H9 (cell line): ENCODE measurements at regions not wholly inside any gene's neighbourhood (a gene's known extent, or its start where the extent isn't known, plus 50 kb on each side); places are given as distances from the start of the nearest gene placed in this dataset.

Experiments
- DNase-seq: peaks from one replicate; pipeline ENCODE4 v3.0.0-alpha.2; 2017
- H2AFZ ChIP-seq: one replicate; pipeline ENCODE4 v1.6.1; 2013; ENCODE audit warnings: mild to moderate bottlenecking, low read length, control low read depth, moderate library complexity
- H2AK5ac ChIP-seq: 2 replicates; pipeline ENCODE4 v1.6.1; 2013; ENCODE audit warnings: low read length, control low read depth, mixed read lengths; ENCODE audit not compliant: insufficient read length
- H2BK120ac ChIP-seq: one replicate; pipeline ENCODE4 v1.6.1; 2013; ENCODE audit warnings: low read depth, mild to moderate bottlenecking, low read length, control low read depth, inconsistent platforms; ENCODE audit not compliant: poor library complexity, severe bottlenecking
- H2BK12ac ChIP-seq: 2 replicates; pipeline ENCODE4 v1.6.1; 2013; ENCODE audit warnings: low read length, control low read depth, mixed read lengths, low read depth; ENCODE audit not compliant: insufficient read length
- H2BK15ac ChIP-seq: 2 replicates; pipeline ENCODE4 v1.6.1; 2013; ENCODE audit warnings: low read depth, low read length, control low read depth
- H2BK20ac ChIP-seq: one replicate; pipeline ENCODE4 v1.6.1; 2013; ENCODE audit warnings: low read depth, mild to moderate bottlenecking, low read length, control low read depth, inconsistent platforms; ENCODE audit not compliant: poor library complexity, severe bottlenecking
- H2BK5ac ChIP-seq: 2 replicates; pipeline ENCODE4 v1.6.1; 2013; ENCODE audit warnings: low read length, control low read depth, mixed read lengths; ENCODE audit not compliant: insufficient read length
- H3K14ac ChIP-seq: 2 replicates; pipeline ENCODE4 v1.6.1; 2013; ENCODE audit warnings: low read length, control low read depth; ENCODE audit not compliant: insufficient read depth
- H3K18ac ChIP-seq: 2 replicates; pipeline ENCODE4 v1.6.1; 2013; ENCODE audit warnings: low read depth, mild to moderate bottlenecking, mixed read lengths, low read length, control low read depth; ENCODE audit not compliant: insufficient read length
- H3K23ac ChIP-seq: 2 replicates; pipeline ENCODE4 v1.6.1; 2013; ENCODE audit warnings: low read length, control low read depth, mixed read lengths, low read depth; ENCODE audit not compliant: insufficient read length
- H3K23me2 ChIP-seq: 2 replicates; pipeline ENCODE4 v1.6.1; 2013; ENCODE audit warnings: low read depth, mild to moderate bottlenecking, mixed read lengths, low read length, control low read depth; ENCODE audit not compliant: insufficient read length, poor library complexity, severe bottlenecking
- H3K27ac ChIP-seq: 2 replicates; pipeline ENCODE4 v1.5.1; 2013; ENCODE audit warnings: low read length, control low read depth, mixed read lengths, low read depth; ENCODE audit not compliant: insufficient read length
- H3K27me3 ChIP-seq: 2 replicates; pipeline ENCODE4 v1.6.1; 2013; ENCODE audit warnings: low read length, control low read depth, inconsistent platforms; ENCODE audit not compliant: insufficient read depth
- H3K4ac ChIP-seq: 2 replicates; pipeline ENCODE4 v1.6.1; 2013; ENCODE audit warnings: low read depth, mild to moderate bottlenecking, control low read depth, inconsistent platforms, low read length, moderate library complexity
- H3K4me1 ChIP-seq: 2 replicates; pipeline ENCODE4 v1.6.1; 2013; ENCODE audit warnings: low read length, control low read depth, inconsistent platforms; ENCODE audit not compliant: insufficient read depth
- H3K4me2 ChIP-seq: 2 replicates; pipeline ENCODE4 v1.6.1; 2013; ENCODE audit warnings: low read length, control low read depth, mixed read lengths; ENCODE audit not compliant: insufficient read length, insufficient read depth
- H3K56ac ChIP-seq: 2 replicates; pipeline ENCODE4 v1.6.1; 2013; ENCODE audit warnings: low read depth, mild to moderate bottlenecking, mixed read lengths, low read length, control low read depth; ENCODE audit not compliant: insufficient read length
- H3K79me1 ChIP-seq: 2 replicates; pipeline ENCODE4 v1.6.1; 2013; ENCODE audit warnings: low read depth, mild to moderate bottlenecking, moderate library complexity, low read length, control low read depth, inconsistent platforms; ENCODE audit not compliant: insufficient read depth, poor library complexity, severe bottlenecking
- H3K79me2 ChIP-seq: 2 replicates; pipeline ENCODE4 v1.6.1; 2013; ENCODE audit warnings: low read length, control low read depth, inconsistent platforms; ENCODE audit not compliant: insufficient read depth
- H3K9ac ChIP-seq: 2 replicates; pipeline ENCODE4 v1.6.1; 2013; ENCODE audit warnings: low read length, control low read depth, mixed read lengths; ENCODE audit not compliant: insufficient read length; ENCODE audit errors: extremely low read depth
- H3K9me3 ChIP-seq: one replicate; pipeline ENCODE4 v1.6.1; 2013; ENCODE audit warnings: low read depth, low read length, inconsistent platforms; ENCODE audit not compliant: control insufficient read depth
- H3T11ph ChIP-seq: one replicate; pipeline ENCODE4 v1.6.1; 2013; ENCODE audit warnings: mild to moderate bottlenecking, low read length, control low read depth, inconsistent platforms
- H4K20me1 ChIP-seq: one replicate; pipeline ENCODE4 v1.6.1; 2013; ENCODE audit not compliant: control insufficient read depth, insufficient read length, insufficient read depth
- H4K5ac ChIP-seq: 2 replicates; pipeline ENCODE4 v1.6.1; 2013; ENCODE audit warnings: low read depth, mild to moderate bottlenecking, mixed read lengths, low read length, control low read depth; ENCODE audit not compliant: insufficient read length
- H4K8ac ChIP-seq: replicated peaks from 2 replicates; pipeline ENCODE4 v1.6.1; 2013; ENCODE audit warnings: low read length, control low read depth, mixed read lengths, low read depth; ENCODE audit not compliant: insufficient read length
- H4K91ac ChIP-seq: 2 replicates; pipeline ENCODE4 v1.6.1; 2013; ENCODE audit warnings: low read depth, mild to moderate bottlenecking, moderate library complexity, mixed read lengths, low read length, control low read depth; ENCODE audit not compliant: insufficient read length
- H3K27ac Mint-ChIP-seq, 3 experiments: 2 replicates in 2 of 3; 3 replicates in 1 of 3; pipeline ENCODE4 v1.8.0; 2020 to 2021; ENCODE audit warnings: mixed read lengths in 3 of 3, mild to moderate bottlenecking in 1 of 3, moderate library complexity in 1 of 3
- H3K27me3 Mint-ChIP-seq: 2 replicates; pipeline ENCODE4 v1.8.0; 2021; ENCODE audit warnings: low read depth, mild to moderate bottlenecking, moderate library complexity, mixed read lengths
- H3K36me3 Mint-ChIP-seq, 3 experiments: 2 replicates in 2 of 3; 3 replicates in 1 of 3; pipeline ENCODE4 v1.8.0; 2020 to 2021; ENCODE audit warnings: low read depth in 3 of 3, mixed read lengths in 3 of 3; ENCODE audit not compliant: insufficient read depth in 1 of 3
- H3K4me1 Mint-ChIP-seq, 2 experiments: 2 replicates each; pipeline ENCODE4 v1.8.0; 2020; ENCODE audit warnings: mixed read lengths in 2 of 2
- H3K4me3 Mint-ChIP-seq, 2 experiments: 2 replicates in 1 of 2; 3 replicates in 1 of 2; pipeline ENCODE4 v1.8.0; 2020 to 2021; ENCODE audit warnings: mild to moderate bottlenecking in 2 of 2, mixed read lengths in 2 of 2, moderate library complexity in 1 of 2
- H3K9me3 Mint-ChIP-seq, 2 experiments: 2 replicates in 1 of 2; 3 replicates in 1 of 2; pipeline ENCODE4 v1.8.0; 2020; ENCODE audit warnings: mild to moderate bottlenecking in 2 of 2, mixed read lengths in 2 of 2, moderate library complexity in 1 of 2
- CTCF ChIP-seq: fragments of 200-600 bp; sonication (generic); conservative IDR thresholded peaks from 3 replicates; pipeline ENCODE4 v1.8.0; 2021; ENCODE audit warnings: antibody characterized with exemption, mild to moderate bottlenecking
- WGBS: extraction: QIAGEN DNeasy Blood & Tissue Kit; methylation state at CpG from one replicate; pipeline ENCODE4 v1.1.7; 2013; ENCODE audit warnings: missing lambda C conversion rate, low lambda C conversion rate, mixed read lengths; ENCODE audit not compliant: insufficient read length; ENCODE audit errors: extremely low coverage; 5-methylcytosine and 5-hydroxymethylcytosine counted together

DNA sequence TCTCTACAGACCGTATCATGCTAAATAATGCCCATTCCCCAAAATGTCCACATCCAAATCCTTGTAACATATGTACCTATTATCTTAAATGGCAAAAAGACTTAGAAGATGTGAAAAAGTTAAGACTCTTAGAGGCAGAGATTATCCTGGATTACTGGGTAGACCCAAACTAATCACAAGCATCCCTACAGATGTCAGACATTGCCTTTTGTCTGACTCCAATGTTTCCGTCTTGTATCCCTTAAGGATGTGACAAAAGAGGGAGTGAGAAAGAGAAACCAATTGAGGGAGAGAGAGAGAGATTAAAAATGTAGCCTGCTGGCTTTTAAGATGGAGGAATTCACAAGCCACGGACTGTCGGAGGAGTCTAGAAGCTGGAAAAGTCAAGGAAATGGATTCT is 401.9 kb upstream of the FSTL5 start:
- no peak for TF ChIP-seq CTCF
- peaks cover 7% of the 10 kb centered on the region; the same call in 1 of the 2 replicates for H3K4me1 ChIP-seq
- no peak overlapping the region for H3K4me2 ChIP-seq
- H3K9me3 ChIP-seq, result no peaks in the 10 kb centered on the region
- H2BK120ac ChIP-seq, result no peak overlapping the region
- H2AFZ ChIP-seq, result no peak overlapping the region
- H3K79me2 ChIP-seq, result no peaks in the 10 kb centered on the region
- H2AK5ac ChIP-seq, result no peak overlapping the region
- no peak for DNase-seq
- H3K14ac ChIP-seq, result no peak overlapping the region
- Mint-ChIP-seq H3K27me3 (no peaks in the 10 kb centered on the region), H3K9me3 (no peaks in the 10 kb centered on the region), H3K4me1 (peaks cover 10 to 15% of the 10 kb centered on the region in 2 experiments), H3K36me3 (no peaks in the 10 kb centered on the region; a peak in 1 of 7 replicates), H3K4me3 (no peak overlapping the region), H3K27ac (no peak overlapping the region)
- H4K5ac ChIP-seq, result no peak overlapping the region
- no peak overlapping the region for H3K18ac ChIP-seq
- no peak overlapping the region for H2BK20ac ChIP-seq
- no peak overlapping the region for H3K23ac ChIP-seq
- no peak overlapping the region for H2BK5ac ChIP-seq
- no peaks in the 10 kb centered on the region for H3K79me1 ChIP-seq
- H3T11ph ChIP-seq, result no peak overlapping the region
- no peaks in the 10 kb centered on the region for H4K20me1 ChIP-seq
- no peak overlapping the region for H2BK12ac ChIP-seq
- H3K23me2 ChIP-seq, result no peaks in the 10 kb centered on the region
- H4K8ac ChIP-seq, result no peak overlapping the region
- no peak overlapping the region for H2BK15ac ChIP-seq
- WGBS, result no CpG with 5 or more reads among the region's 4 CpGs
- H3K27ac ChIP-seq, result no peak overlapping the region
- H3K56ac ChIP-seq, result no peak overlapping the region
- no peak overlapping the region for H3K4ac ChIP-seq
- no peak overlapping the region for H3K9ac ChIP-seq
- H4K91ac ChIP-seq, result no peak overlapping the region
- no peaks in the 10 kb centered on the region for H3K27me3 ChIP-seq
